H1 (cell line): ENCODE measurements at regions not wholly inside any gene's neighbourhood (a gene's known extent, or its start where the extent isn't known, plus 50 kb on each side); places are given as distances from the start of the nearest gene placed in this dataset.

Experiments
- CTCF ChIA-PET: fragments of 300-600 bp; sonication (Branson Sonifier 250); formaldehyde crosslinking; loops from one replicate; lab custom pipeline; 2021; ENCODE audit not compliant: partially characterized antibody; lab: Charles Lee
- POLR2A ChIA-PET: fragments of 300-600 bp; sonication (Branson Sonifier 250); formaldehyde crosslinking; loops from one replicate; lab custom pipeline; 2021; ENCODE audit warnings: inconsistent platforms; ENCODE audit not compliant: partially characterized antibody; lab: Charles Lee
- DNase-seq, 2 experiments: peaks; one replicate each; pipeline versions ENCODE4 v3.0.0 to v3.0.0-alpha.2; 2010 to 2022; ENCODE audit warnings: low spot score in 2 of 2, low read depth in 1 of 2, mixed read lengths in 1 of 2
- FAIRE-seq: peaks from 2 replicates; lab custom pipeline; 2011; peaks lifted over from hg19 to GRCh38; lab: Jason Lieb, UNC
- H2AFZ ChIP-seq: 2 replicates; pipeline ENCODE4 v1.8.1; 2012; ENCODE audit warnings: low read length, inconsistent platforms
- H2AK5ac ChIP-seq: 2 replicates; pipeline ENCODE4 v1.6.1; 2013; ENCODE audit warnings: low read depth, low read length
- H2BK120ac ChIP-seq: replicated peaks from 2 replicates; pipeline ENCODE3; 2013; ENCODE audit warnings: low read depth, low read length, inconsistent platforms
- H2BK12ac ChIP-seq: 2 replicates; pipeline ENCODE4 v1.6.1; 2013; ENCODE audit warnings: low read depth, low read length
- H2BK15ac ChIP-seq: 2 replicates; pipeline ENCODE4 v1.6.1; 2013; ENCODE audit warnings: low read length
- H2BK20ac ChIP-seq: 2 replicates; pipeline ENCODE4 v1.6.1; 2013; ENCODE audit warnings: low read length
- H2BK5ac ChIP-seq: 2 replicates; pipeline ENCODE4 v1.6.1; 2013; ENCODE audit warnings: low read depth, low read length
- H3K14ac ChIP-seq: 2 replicates; pipeline ENCODE4 v1.6.1; 2013; ENCODE audit warnings: inconsistent platforms; ENCODE audit not compliant: insufficient read length
- H3K18ac ChIP-seq: 2 replicates; pipeline ENCODE4 v1.6.1; 2013; ENCODE audit warnings: low read length; ENCODE audit errors: extremely low read depth
- H3K23ac ChIP-seq: 2 replicates; pipeline ENCODE4 v1.6.1; 2013; ENCODE audit warnings: inconsistent platforms; ENCODE audit not compliant: insufficient read length
- H3K23me2 ChIP-seq: 2 replicates; pipeline ENCODE4 v1.6.1; 2013; ENCODE audit warnings: low read depth, low read length
- H3K27ac ChIP-seq: 2 replicates; pipeline ENCODE4 v1.6.1; 2011; ENCODE audit warnings: low read depth, low read length, inconsistent platforms
- H3K27me3 ChIP-seq, 4 experiments: replicated peaks in 1 of 4; 1 replicate in 1 of 4; 2 replicates in 3 of 4; pipeline versions ENCODE4 v1.6.1 to v1.8.1; 2011 to 2013; ENCODE audit warnings: low read length in 3 of 4, mild to moderate bottlenecking in 3 of 4, inconsistent platforms in 2 of 4, mixed read lengths in 2 of 4, moderate library complexity in 1 of 4; ENCODE audit not compliant: control insufficient read depth in 3 of 4, insufficient read depth in 3 of 4; ENCODE audit errors: extremely low read depth in 1 of 4
- H3K36me3 ChIP-seq, 4 experiments: 2 replicates each; pipeline versions ENCODE4 v1.6.1 to v1.8.1; 2011 to 2013; ENCODE audit warnings: mild to moderate bottlenecking in 4 of 4, low read length in 3 of 4, moderate library complexity in 2 of 4, control low read depth in 1 of 4, inconsistent platforms in 1 of 4; ENCODE audit not compliant: insufficient read depth in 4 of 4, control insufficient read depth in 2 of 4
- H3K4ac ChIP-seq: replicated peaks from 2 replicates; pipeline ENCODE3; 2013; ENCODE audit warnings: low read length, low read depth, mixed read lengths, inconsistent platforms; ENCODE audit not compliant: insufficient read length
- H3K4me1 ChIP-seq, 4 experiments: replicated peaks in 1 of 4; 1 replicate in 1 of 4; 2 replicates in 3 of 4; pipeline versions ENCODE4 v1.6.1 to v1.8.1; 2011 to 2013; ENCODE audit warnings: low read length in 3 of 4, inconsistent platforms in 2 of 4, mixed read lengths in 1 of 4; ENCODE audit not compliant: insufficient read depth in 4 of 4, control insufficient read depth in 3 of 4
- H3K4me2 ChIP-seq, 2 experiments: 2 replicates each; pipeline versions ENCODE4 v1.6.1 to v1.8.1; 2011 to 2013; ENCODE audit warnings: low read depth in 2 of 2, low read length in 2 of 2, control low read depth in 1 of 2, inconsistent platforms in 1 of 2, mild to moderate bottlenecking in 1 of 2; ENCODE audit not compliant: insufficient read depth in 1 of 2
- H3K4me3 ChIP-seq, 4 experiments: fragments of 200-600, 300-600 bp in 1 of 4; sonication (generic), shearing (Covaris generic), sonication (Bioruptor Twin) in 1 of 4; 2 replicates each; pipeline versions ENCODE4 v1.5.1 to v1.8.1; 2011 to 2016; ENCODE audit warnings: low read length in 4 of 4, low read depth in 3 of 4, control low read depth in 2 of 4, inconsistent platforms in 2 of 4, mild to moderate bottlenecking in 2 of 4, mixed read lengths in 1 of 4, moderate library complexity in 1 of 4; ENCODE audit not compliant: insufficient read depth in 2 of 4; ENCODE audit errors: extremely low read depth in 1 of 4
- H3K56ac ChIP-seq: replicated peaks from 2 replicates; pipeline ENCODE3; 2013; ENCODE audit warnings: low read depth, mild to moderate bottlenecking, mixed read lengths, low read length, inconsistent platforms; ENCODE audit not compliant: insufficient read length
- H3K79me1 ChIP-seq: 2 replicates; pipeline ENCODE4 v1.6.1; 2013; ENCODE audit warnings: low read depth, low read length, control low read depth
- H3K79me2 ChIP-seq, 2 experiments: 2 replicates each; pipeline versions ENCODE4 v1.6.1 to v1.8.1; 2012 to 2013; ENCODE audit warnings: low read length in 2 of 2, mild to moderate bottlenecking in 2 of 2, inconsistent platforms in 1 of 2; ENCODE audit not compliant: insufficient read depth in 2 of 2, control insufficient read depth in 1 of 2
- H3K9ac ChIP-seq, 4 experiments: replicated peaks in 1 of 4; 1 replicate in 1 of 4; 2 replicates in 3 of 4; pipeline versions ENCODE4 v1.6.1 to v1.8.1; 2011 to 2013; ENCODE audit warnings: low read depth in 3 of 4, low read length in 3 of 4, control low read depth in 2 of 4, mild to moderate bottlenecking in 2 of 4, moderate library complexity in 2 of 4, inconsistent platforms in 1 of 4; ENCODE audit errors: extremely low read depth in 1 of 4
- H3K9me3 ChIP-seq, 2 experiments: 2 replicates each; pipeline versions ENCODE4 v1.6.1 to v1.8.1; 2012 to 2013; ENCODE audit warnings: mild to moderate bottlenecking in 2 of 2, moderate library complexity in 2 of 2, control low read depth in 1 of 2, inconsistent platforms in 1 of 2, low read depth in 1 of 2, low read length in 1 of 2, mixed read lengths in 1 of 2; ENCODE audit not compliant: insufficient read depth in 2 of 2
- H4K20me1 ChIP-seq, 2 experiments: replicated peaks in 1 of 2; 2 replicates each; pipeline versions ENCODE3 to v1.8.1; 2011 to 2013; ENCODE audit warnings: inconsistent platforms in 2 of 2, low read length in 2 of 2, mild to moderate bottlenecking in 1 of 2; ENCODE audit not compliant: insufficient read depth in 2 of 2, control insufficient read depth in 1 of 2
- H4K5ac ChIP-seq: 2 replicates; pipeline ENCODE4 v1.6.1; 2013; ENCODE audit warnings: low read length, low read depth, mixed read lengths, inconsistent platforms; ENCODE audit not compliant: insufficient read length
- H4K8ac ChIP-seq: 2 replicates; pipeline ENCODE4 v1.8.0; 2013; ENCODE audit warnings: mild to moderate bottlenecking, moderate library complexity, low read length, inconsistent platforms; ENCODE audit not compliant: insufficient read depth; ENCODE audit errors: extremely low read depth
- H4K91ac ChIP-seq: replicated peaks from 2 replicates; pipeline ENCODE3; 2013; ENCODE audit warnings: low read length, mixed read lengths, inconsistent platforms; ENCODE audit not compliant: insufficient read length
- CREB1 ChIP-seq: IDR thresholded peaks from 2 replicates; pipeline ENCODE4 v1.6.1; 2012; ENCODE audit warnings: inconsistent platforms
- RFX5 ChIP-seq: IDR thresholded peaks from 2 replicates; pipeline ENCODE4 v1.6.1; 2011; ENCODE audit warnings: low read depth, low read length, improper control_type of control experiment, borderline replicate concordance
- USF2 ChIP-seq: IDR thresholded peaks from 2 replicates; pipeline ENCODE4 v1.6.1; 2011; ENCODE audit warnings: low read length, improper control_type of control experiment
- WGBS, 2 experiments: shearing (Covaris generic) in 1 of 2; methylation state at CpG; one replicate each; pipeline versions ENCODE4 v1.1.6 to v1.1.7; 2013 to 2015; ENCODE audit warnings: low lambda C conversion rate in 2 of 2, mixed read lengths in 2 of 2, inconsistent platforms in 1 of 2, low coverage in 1 of 2, missing lambda C conversion rate in 1 of 2; ENCODE audit not compliant: insufficient replicate concordance in 2 of 2, insufficient coverage in 1 of 2, insufficient read length in 1 of 2; ENCODE audit errors: extremely low coverage in 1 of 2, missing lambda C conversion rate in 1 of 2; 5-methylcytosine and 5-hydroxymethylcytosine counted together

- H3K27me3 ChIP-seq, result no peaks in the 10 kb centered on the region
- no peak overlapping the region for H3K27ac ChIP-seq
- no peak overlapping the region for H4K91ac ChIP-seq
- WGBS, 2 experiments, result 100% methylated on average over 1 of the region's 1 CpG; no CpG with 5 or more reads in 1 of the 2 experiments
- H3K18ac ChIP-seq, result no peak overlapping the region
- no peak overlapping the region for H2BK120ac ChIP-seq
- no peak overlapping the region for H4K5ac ChIP-seq
- no peaks in the 10 kb centered on the region for H3K23me2 ChIP-seq
- no peak overlapping the region for H2AFZ ChIP-seq
- no peaks in the 10 kb centered on the region for H3K9me3 ChIP-seq
- H4K20me1 ChIP-seq, result no peaks in the 10 kb centered on the region
- H3K4me3 ChIP-seq, result no peak overlapping the region
- H3K23ac ChIP-seq, result no peak overlapping the region
- FAIRE-seq, result no peak
- H3K79me2 ChIP-seq, result no peaks in the 10 kb centered on the region
- no peak overlapping the region for H4K8ac ChIP-seq
- no peak overlapping the region for H3K4ac ChIP-seq
- H2BK5ac ChIP-seq, result no peak overlapping the region
- no peak overlapping the region for H3K14ac ChIP-seq
- no peak overlapping the region for H2BK20ac ChIP-seq
- no peak overlapping the region for H2BK15ac ChIP-seq
- no peak overlapping the region for H3K4me2 ChIP-seq
- POLR2A ChIA-PET, result no interaction called here
- H3K36me3 ChIP-seq, result no peaks in the 10 kb centered on the region
- no peak overlapping the region for H3K9ac ChIP-seq
- H2AK5ac ChIP-seq, result no peak overlapping the region
- no peak overlapping the region for H2BK12ac ChIP-seq
- CTCF ChIA-PET, result no interaction called here
- DNase-seq, result no peak
- H3K56ac ChIP-seq, result no peak overlapping the region
- no peaks in the 10 kb centered on the region for H3K79me1 ChIP-seq
- no peaks in the 10 kb centered on the region for H3K4me1 ChIP-seq
- TF ChIP-seq CREB1 (no peak), RFX5 (no peak), USF2 (no peak)
Observed at GRCh38 chr3:106795553-106795952, 581.7 kb upstream of the CCDC54 start.
